ENCODE measurements at regions not wholly inside any gene's neighbourhood (a gene's known extent, or its start where the extent isn't known, plus 50 kb on each side); places are given as distances from the start of the nearest gene placed in this dataset.
A peak's percentile ranks its signal among the peaks of the same experiment; 100 is the strongest.
"Not testable (repeated sequence)": the region's sequence is repeated elsewhere in the genome, so short reads cannot be mapped to it uniquely, and the experiment has no call there.

GRCh38 chr12:67455236-67455635 lies 186.1 kb downstream of the CAND1 start:
- FAIRE-seq (no peak), DNase-seq (ENCODE audit: low spot score) (no peak)

- DNase-seq (ENCODE audit: low spot score) (peak; percentile 14), FAIRE-seq (peak; percentile 63)
Measured at GRCh38 chr12:67456431-67456901, 187.3 kb downstream of the CAND1 start.

- no peak for DNase-seq (ENCODE audit: low spot score)
- no peak for FAIRE-seq
Measured at GRCh38 chr12:67457136-67457535, 188.0 kb downstream of the CAND1 start.

- DNase-seq (ENCODE audit: low spot score), result no peak
- FAIRE-seq, result no peak
Measured at GRCh38 chr12:67457778-67458665, 188.9 kb downstream of the CAND1 start.

GRCh38 chr12:67459173-67459572 lies 189.4 kb upstream of the DYRK2 start:
- DNase-seq (ENCODE audit: low spot score) (no peak), FAIRE-seq (no peak)

- DNase-seq (ENCODE audit: low spot score) (no peak), FAIRE-seq (no peak)
Measured at GRCh38 chr12:67459578-67459977, 189.0 kb upstream of the DYRK2 start.

- DNase-seq (ENCODE audit: low spot score) (no peak), FAIRE-seq (no peak)
Measured at GRCh38 chr12:67460388-67460787, 188.2 kb upstream of the DYRK2 start.

- no peak for DNase-seq (ENCODE audit: low spot score)
- no peak for FAIRE-seq
Measured at GRCh38 chr12:67468549-67469245, 179.8 kb upstream of the DYRK2 start.

GRCh38 chr12:67469666-67470065 lies 178.9 kb upstream of the DYRK2 start:
- DNase-seq (ENCODE audit: low spot score) (no peak), FAIRE-seq (no peak)

- no peak for DNase-seq (ENCODE audit: low spot score)
- no peak for FAIRE-seq
Measured at GRCh38 chr12:67471810-67472209, 176.7 kb upstream of the DYRK2 start.

- no peak for FAIRE-seq
- no peak for DNase-seq (ENCODE audit: low spot score)
Measured at GRCh38 chr12:67472539-67472938, 176.0 kb upstream of the DYRK2 start.

- no peak for DNase-seq (ENCODE audit: low spot score)
- no peak for FAIRE-seq
Measured at GRCh38 chr12:67474934-67475620, 173.5 kb upstream of the DYRK2 start.

GRCh38 chr12:67475725-67476124 lies 172.8 kb upstream of the DYRK2 start:
- FAIRE-seq (no peak), DNase-seq (ENCODE audit: low spot score) (no peak)

GRCh38 chr12:67477681-67478265 lies 170.8 kb upstream of the DYRK2 start:
- DNase-seq (ENCODE audit: low spot score) (no peak), FAIRE-seq (no peak)

- no peak for DNase-seq (ENCODE audit: low spot score)
- no peak for FAIRE-seq
Measured at GRCh38 chr12:67482751-67483661, 165.5 kb upstream of the DYRK2 start.

- FAIRE-seq, result no peak
- no peak for DNase-seq (ENCODE audit: low spot score)
Measured at GRCh38 chr12:67483871-67484554, 164.5 kb upstream of the DYRK2 start.

- no peak for DNase-seq (ENCODE audit: low spot score)
- FAIRE-seq, result no peak
Measured at GRCh38 chr12:67484791-67485480, 163.6 kb upstream of the DYRK2 start.

GRCh38 chr12:67486671-67487070 lies 161.9 kb upstream of the DYRK2 start:
- DNase-seq (ENCODE audit: low spot score) (no peak), FAIRE-seq (no peak)

- DNase-seq (ENCODE audit: low spot score); FAIRE-seq: not testable (repeated sequence)
Measured at GRCh38 chr12:67488349-67488748, 160.2 kb upstream of the DYRK2 start.
